ENCODE measurements at regions not wholly inside any gene's neighbourhood (a gene's known extent, or its start where the extent isn't known, plus 50 kb on each side); places are given as distances from the start of the nearest gene placed in this dataset.
A peak's percentile ranks its signal among the peaks of the same experiment; 100 is the strongest.

- DNase-seq (ENCODE audit: low read depth, low spot score): no peak
Observed at GRCh38 chr9:85155352-85155751, 485.8 kb downstream of the NTRK2 start.

GRCh38 chr9:85151741-85152140 lies 482.2 kb downstream of the NTRK2 start:
- no peak for DNase-seq (ENCODE audit: low read depth, low spot score)

GRCh38 chr9:85151162-85151561 lies 481.6 kb downstream of the NTRK2 start:
- DNase-seq (ENCODE audit: low read depth, low spot score): no peak

- DNase-seq (ENCODE audit: low read depth, low spot score): no peak
Observed at GRCh38 chr9:85147046-85147640, 477.6 kb downstream of the NTRK2 start.

GRCh38 chr9:85142968-85143367 lies 473.4 kb downstream of the NTRK2 start:
- peak; percentile 32 for DNase-seq (ENCODE audit: low read depth, low spot score)

- no peak for DNase-seq (ENCODE audit: low read depth, low spot score)
Observed at GRCh38 chr9:85142496-85142911, 473.0 kb downstream of the NTRK2 start.

GRCh38 chr9:85137696-85138095 lies 468.2 kb downstream of the NTRK2 start:
- DNase-seq (ENCODE audit: low read depth, low spot score): no peak

- DNase-seq (ENCODE audit: low read depth, low spot score): no peak
Observed at GRCh38 chr9:85136987-85137386, 467.5 kb downstream of the NTRK2 start.

- DNase-seq (ENCODE audit: low read depth, low spot score): no peak
Observed at GRCh38 chr9:85136507-85136906, 467.0 kb downstream of the NTRK2 start.

GRCh38 chr9:85130764-85131163 lies 461.2 kb downstream of the NTRK2 start:
- no peak for DNase-seq (ENCODE audit: low read depth, low spot score)

- DNase-seq (ENCODE audit: low read depth, low spot score): no peak
Observed at GRCh38 chr9:85130260-85130659, 460.7 kb downstream of the NTRK2 start.

GRCh38 chr9:85129514-85129913 lies 460.0 kb downstream of the NTRK2 start:
- DNase-seq (ENCODE audit: low read depth, low spot score): no peak

- DNase-seq (ENCODE audit: low read depth, low spot score): no peak
Observed at GRCh38 chr9:85118990-85119755, 449.6 kb downstream of the NTRK2 start.

- no peak for DNase-seq (ENCODE audit: low read depth, low spot score)
Observed at GRCh38 chr9:85117831-85118230, 448.3 kb downstream of the NTRK2 start.

GRCh38 chr9:85115473-85115872 lies 445.9 kb downstream of the NTRK2 start:
- peak; percentile 22 for DNase-seq (ENCODE audit: low read depth, low spot score)

GRCh38 chr9:85114799-85115198 lies 445.3 kb downstream of the NTRK2 start:
- DNase-seq (ENCODE audit: low read depth, low spot score): peak; percentile 31

GRCh38 chr9:85112933-85113418 lies 443.4 kb downstream of the NTRK2 start:
- DNase-seq (ENCODE audit: low read depth, low spot score): no peak

- DNase-seq (ENCODE audit: low read depth, low spot score): no peak
Observed at GRCh38 chr9:85112391-85112790, 442.9 kb downstream of the NTRK2 start.

GRCh38 chr9:85108746-85109145 lies 439.2 kb downstream of the NTRK2 start:
- DNase-seq (ENCODE audit: low read depth, low spot score): no peak

GRCh38 chr9:85108229-85108628 lies 438.7 kb downstream of the NTRK2 start:
- no peak for DNase-seq (ENCODE audit: low read depth, low spot score)

GRCh38 chr9:85089188-85089969 lies 419.9 kb downstream of the NTRK2 start:
- DNase-seq (ENCODE audit: low read depth, low spot score): no peak

- DNase-seq (ENCODE audit: low read depth, low spot score): no peak
Observed at GRCh38 chr9:85081963-85082362, 412.4 kb downstream of the NTRK2 start.
